T-cell (primary cell): ENCODE measurements at regions not wholly inside any gene's neighbourhood (a gene's known extent, or its start where the extent isn't known, plus 50 kb on each side); places are given as distances from the start of the nearest gene placed in this dataset.
A peak's percentile ranks its signal among the peaks of the same experiment; 100 is the strongest.

Experiments
- ATAC-seq, 4 experiments: fragments of 200-7000 bp in 3 of 4; fragments of 150-1000 bp in 1 of 4; cut with Tn5 transposase; replicated peaks in 1 of 4; 1 replicate in 3 of 4; 2 replicates in 1 of 4; pipeline ENCODE4 v1.10.0; 2021; ENCODE audit warnings: moderate library complexity in 3 of 4, mild to moderate bottlenecking in 2 of 4, moderate number of reproducible peaks in 1 of 4
- CTCF ChIA-PET, 2 donors: fragments of 300-600 bp; sonication (Branson Sonifier 250); formaldehyde crosslinking; loops; one replicate each; lab custom pipeline; 2022; ENCODE audit warnings: antibody characterized with exemption in 2 of 2; lab: Charles Lee
- POLR2A ChIA-PET, 2 donors: fragments of 300-600 bp; sonication (Branson Sonifier 250); formaldehyde crosslinking; loops; one replicate each; lab custom pipeline; 2022; ENCODE audit warnings: antibody characterized with exemption in 2 of 2; lab: Charles Lee
- DNase-seq, 35 experiments: peaks; one replicate each; pipeline versions ENCODE4 v3.0.0 to v3.0.0-alpha.2; 2013 to 2023
- H3K27ac ChIP-seq: one replicate; pipeline ENCODE4 v1.5.1; 2013; ENCODE audit warnings: low read length
- H3K27me3 ChIP-seq, 2 experiments: replicated peaks in 1 of 2; 1 replicate in 1 of 2; 2 replicates in 1 of 2; pipeline versions ENCODE4 v1.6.1 to v1.7.0; 2013; ENCODE audit warnings: low read length in 1 of 2, mixed read lengths in 1 of 2; ENCODE audit not compliant: control insufficient read depth in 2 of 2, insufficient read depth in 2 of 2; ENCODE audit errors: extremely low read depth in 1 of 2
- H3K36me3 ChIP-seq, 2 donors: 1 replicate in 1 of 2; 2 replicates in 1 of 2; pipeline versions ENCODE4 v1.6.1 to v1.7.0; 2013; ENCODE audit warnings: low read length in 1 of 2; ENCODE audit not compliant: control insufficient read depth in 2 of 2, insufficient read depth in 1 of 2; ENCODE audit errors: extremely low read depth in 1 of 2
- H3K4me1 ChIP-seq, 2 experiments: 1 replicate in 1 of 2; 2 replicates in 1 of 2; pipeline versions ENCODE4 v1.6.1 to v1.7.0; 2013; ENCODE audit warnings: low read length in 2 of 2, mixed read lengths in 1 of 2; ENCODE audit not compliant: insufficient read depth in 2 of 2, control insufficient read depth in 1 of 2; ENCODE audit errors: extremely low read depth in 1 of 2
- H3K4me3 ChIP-seq, 2 donors: 1 replicate in 1 of 2; 2 replicates in 1 of 2; pipeline versions ENCODE4 v1.5.1 to v1.7.0; 2013; ENCODE audit warnings: mild to moderate bottlenecking in 2 of 2, low read length in 1 of 2, moderate library complexity in 1 of 2; ENCODE audit not compliant: control insufficient read depth in 1 of 2; ENCODE audit errors: extremely low read depth in 1 of 2
- H3K9me3 ChIP-seq: 2 replicates; pipeline ENCODE4 v1.7.0; 2013
- H3K27ac Mint-ChIP-seq, 2 donors: one replicate each; pipeline ENCODE4 v1.8.0; 2020 to 2021; ENCODE audit warnings: mild to moderate bottlenecking in 2 of 2, mixed read lengths in 2 of 2
- H3K27me3 Mint-ChIP-seq, 2 donors: one replicate each; pipeline ENCODE4 v1.8.0; 2021 to 2022; ENCODE audit warnings: mixed read lengths in 2 of 2
- H3K36me3 Mint-ChIP-seq: one replicate; pipeline ENCODE4 v1.8.0; 2021; ENCODE audit warnings: mixed read lengths
- H3K4me1 Mint-ChIP-seq, 3 donors: one replicate each; pipeline ENCODE4 v1.8.0; 2020 to 2022; ENCODE audit warnings: mixed read lengths in 3 of 3, mild to moderate bottlenecking in 1 of 3
- H3K4me3 Mint-ChIP-seq, 3 donors: one replicate each; pipeline ENCODE4 v1.8.0; 2020 to 2022; ENCODE audit warnings: mild to moderate bottlenecking in 3 of 3, mixed read lengths in 3 of 3, moderate library complexity in 3 of 3
- H3K9me3 Mint-ChIP-seq, 3 donors: one replicate each; pipeline ENCODE4 v1.8.0; 2020 to 2022; ENCODE audit warnings: mixed read lengths in 3 of 3
- whole genome bisulfite sequencing: methylation state at CpG from one replicate; pipeline ENCODE4 v1.1.5; 2013; ENCODE audit warnings: missing lambda C conversion rate; ENCODE audit not compliant: insufficient coverage; 5-methylcytosine and 5-hydroxymethylcytosine counted together

GRCh38 chr14:94960285-94961001, 190.5 kb upstream of the GSC start:
- CTCF ChIA-PET, result no interaction called here
- 83% methylated on average over 4 of the region's 9 CpGs for WGBS
- POLR2A ChIA-PET, result no interaction called here

GRCh38 chr14:94953541-94954260, 183.8 kb upstream of the GSC start:
- DNase-seq (no peak), ATAC-seq (no peak)
- H3K4me3 ChIP-seq, result no peak overlapping the region
- CTCF ChIA-PET, result no interaction called here
- 84% methylated on average over 9 of the region's 12 CpGs for WGBS
- no peaks in the 10 kb centered on the region for H3K36me3 ChIP-seq
- Mint-ChIP-seq H3K36me3 (no peaks in the 10 kb centered on the region), H3K4me1 (no peaks in the 10 kb centered on the region), H3K9me3 (no peaks in the 10 kb centered on the region), H3K4me3 (no peak overlapping the region), H3K27me3 (peaks cover 13 to 14% of the 10 kb centered on the region in 2 donors), H3K27ac (no peak overlapping the region)
- POLR2A ChIA-PET, result no interaction called here
- H3K9me3 ChIP-seq, result no peaks in the 10 kb centered on the region
- H3K4me1 ChIP-seq, result no peaks in the 10 kb centered on the region
- no peak overlapping the region for H3K27ac ChIP-seq
- H3K27me3 ChIP-seq, result peaks cover under 1 to 15% of the 10 kb centered on the region in 2 experiments

More at GRCh38 chr14:94960285-94961001, 190.5 kb upstream of the GSC start:
- no peak overlapping the region for H3K27ac ChIP-seq
- no peaks in the 10 kb centered on the region for H3K36me3 Mint-ChIP-seq
- no peaks in the 10 kb centered on the region for H3K9me3 Mint-ChIP-seq
- H3K4me1 ChIP-seq, result no peaks in the 10 kb centered on the region
- peaks cover 17 to 22% of the 10 kb centered on the region in 2 donors for H3K27me3 Mint-ChIP-seq
- H3K27ac Mint-ChIP-seq, result no peak overlapping the region
- H3K4me3 Mint-ChIP-seq, result no peak overlapping the region
- no peak overlapping the region for H3K4me3 ChIP-seq
- DNase-seq, result no peak
- no peaks in the 10 kb centered on the region for H3K36me3 ChIP-seq
- no peaks in the 10 kb centered on the region for H3K4me1 Mint-ChIP-seq
- peaks cover 2 to 22% of the 10 kb centered on the region in 2 experiments for H3K27me3 ChIP-seq
- H3K9me3 ChIP-seq, result no peaks in the 10 kb centered on the region
- no peak for ATAC-seq

- H3K36me3 Mint-ChIP-seq, result no peaks in the 10 kb centered on the region
- no peak overlapping the region for H3K4me3 ChIP-seq
- H3K9me3 Mint-ChIP-seq, result peaks cover 0 to 3% (median 3%) of the 10 kb centered on the region in 3 donors
- DNase-seq, result no peak
- peaks cover 0 to under 1% (median 0%) of the 10 kb centered on the region in 3 donors for H3K4me1 Mint-ChIP-seq
- H3K27me3 Mint-ChIP-seq, result peaks cover 9% of the 10 kb centered on the region in 2 donors
- peaks cover 0 to 15% of the 10 kb centered on the region in 2 experiments for H3K27me3 ChIP-seq
- ATAC-seq, result no peak
- no peak overlapping the region for H3K4me3 Mint-ChIP-seq
- H3K36me3 ChIP-seq, result no peaks in the 10 kb centered on the region
- ChIA-PET POLR2A (no interaction called here), CTCF (no interaction called here)
- no peak overlapping the region for H3K27ac ChIP-seq
- WGBS, result 33% methylated on average over 5 of the region's 7 CpGs
- no peak overlapping the region for H3K27ac Mint-ChIP-seq
- H3K4me1 ChIP-seq, result peaks cover 0 to under 1% of the 10 kb centered on the region in 2 experiments
- H3K9me3 ChIP-seq, result no peaks in the 10 kb centered on the region
Observed at GRCh38 chr14:94952097-94952496, 182.2 kb upstream of the GSC start.

- CTCF ChIA-PET, result no interaction called here
- H3K27me3 Mint-ChIP-seq, result peaks cover 2 to 4% of the 10 kb centered on the region in 2 donors
- peak overlapping the region in 1 of 3 donors; percentile 14 for H3K4me3 Mint-ChIP-seq
- DNase-seq (peak in 20 of 35 experiments; percentile 2 to 61 (median 12)), ATAC-seq (peak; percentile 58 to 68 (median 65))
- WGBS, result 49% methylated on average over 3 of the region's 3 CpGs
- H3K36me3 ChIP-seq, result no peaks in the 10 kb centered on the region
- POLR2A ChIA-PET, result interaction anchor here (0.6 to 1.0 kb wide), 3 partner anchors 8 to 469 kb away, joined by 4 to 5 read pairs (median 5); no protein-coding TSS in a partner anchor
- H3K4me3 ChIP-seq, result no peak overlapping the region
- no peaks in the 10 kb centered on the region for H3K36me3 Mint-ChIP-seq
- peaks cover 0 to 32% of the 10 kb centered on the region in 2 experiments for H3K4me1 ChIP-seq
- peaks cover 0 to 3% (median 3%) of the 10 kb centered on the region in 3 donors for H3K9me3 Mint-ChIP-seq
- peak overlapping the region; percentile 29 to 91 for H3K27ac Mint-ChIP-seq
- peaks cover 0 to 13% of the 10 kb centered on the region in 2 experiments for H3K27me3 ChIP-seq
- peak overlapping the region; percentile 72 for H3K27ac ChIP-seq
- H3K4me1 Mint-ChIP-seq, result peaks cover 0 to 20% (median 0%) of the 10 kb centered on the region in 3 donors
- H3K9me3 ChIP-seq, result no peaks in the 10 kb centered on the region
Observed at GRCh38 chr14:94946244-94946643, 176.3 kb upstream of the GSC start.

GRCh38 chr14:94945615-94946014, 175.7 kb upstream of the GSC start:
- H3K4me3 Mint-ChIP-seq, result peak overlapping the region in 1 of 3 donors; percentile 38
- Histone ChIP-seq H3K9me3 (no peaks in the 10 kb centered on the region), H3K27ac (peak overlapping the region; percentile 72), H3K36me3 (no peaks in the 10 kb centered on the region), H3K27me3 (peaks cover 0 to 11% of the 10 kb centered on the region in 2 experiments), H3K4me3 (no peak overlapping the region), H3K4me1 (peaks cover 0 to 34% of the 10 kb centered on the region in 2 experiments)
- 40% methylated on average over 2 of the region's 8 CpGs for WGBS
- POLR2A ChIA-PET, result interaction anchor here in 1 of 2 donors (1.0 kb wide), 1 partner anchor 9 kb away, joined by 4 read pairs; no protein-coding TSS in a partner anchor
- H3K4me1 Mint-ChIP-seq, result peaks cover 0 to 20% (median 0%) of the 10 kb centered on the region in 3 donors
- ATAC-seq, result peak; percentile 74 to 82 (median 81)
- peaks cover 0 to 3% (median 3%) of the 10 kb centered on the region in 3 donors for H3K9me3 Mint-ChIP-seq
- peak overlapping the region; percentile 69 to 91 for H3K27ac Mint-ChIP-seq
- DNase-seq, result peak in 30 of 35 experiments; percentile 9 to 68 (median 34)
- H3K27me3 Mint-ChIP-seq, result peaks cover 1 to 4% of the 10 kb centered on the region in 2 donors
- H3K36me3 Mint-ChIP-seq, result no peaks in the 10 kb centered on the region
- CTCF ChIA-PET, result no interaction called here

GRCh38 chr14:94944636-94945258, 174.8 kb upstream of the GSC start:
- H3K27me3 ChIP-seq, result peaks cover 0 to 11% of the 10 kb centered on the region in 2 experiments
- Mint-ChIP-seq H3K36me3 (no peaks in the 10 kb centered on the region), H3K4me3 (no peak overlapping the region), H3K27me3 (peaks cover 1 to 4% of the 10 kb centered on the region in 2 donors), H3K27ac (no peak overlapping the region), H3K4me1 (peaks cover 0 to 20% (median 0%) of the 10 kb centered on the region in 3 donors), H3K9me3 (peaks cover 0 to 3% (median 3%) of the 10 kb centered on the region in 3 donors)
- H3K36me3 ChIP-seq, result no peaks in the 10 kb centered on the region
- peaks cover 0 to 35% of the 10 kb centered on the region in 2 experiments for H3K4me1 ChIP-seq
- ATAC-seq, result no peak
- peak overlapping the region; percentile 36 for H3K27ac ChIP-seq
- no peaks in the 10 kb centered on the region for H3K9me3 ChIP-seq
- DNase-seq, result no peak
- H3K4me3 ChIP-seq, result no peak overlapping the region
- POLR2A ChIA-PET, result no interaction called here
- 87% methylated on average over 6 of the region's 7 CpGs for WGBS
- CTCF ChIA-PET, result no interaction called here
